ENCODE measurements at regions not wholly inside any gene's neighbourhood (a gene's known extent, or its start where the extent isn't known, plus 50 kb on each side); places are given as distances from the start of the nearest gene placed in this dataset.

DNA sequence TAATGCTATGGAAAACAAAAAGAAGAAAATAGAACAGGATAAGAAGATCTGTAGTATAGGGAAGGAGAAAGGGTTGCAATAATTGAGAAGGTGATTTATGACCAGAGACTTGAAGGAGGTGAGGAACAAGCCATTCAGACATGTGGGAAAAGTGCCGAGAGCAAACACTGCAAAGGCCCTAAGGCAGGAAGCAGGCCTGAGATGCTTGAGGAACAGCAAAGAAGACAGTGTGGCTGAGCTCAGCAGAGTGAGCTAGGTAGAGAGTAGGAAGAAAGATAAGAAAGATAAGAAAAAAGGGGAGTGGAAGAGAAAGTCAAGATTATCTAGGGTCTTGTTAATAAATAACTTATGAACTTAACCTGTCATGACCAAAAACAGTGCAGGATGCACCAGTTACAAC is 671.8 kb downstream of the RPS29 start:
- TF ChIP-seq GABPA (IDR thresholded peaks at IDR 0.05 in 1 of 2, conservative IDR thresholded peaks at IDR 0.05 in 1 of 2) (no peak), HNF4G (IDR thresholded peaks at IDR 0.05) (no peak), SP1 (IDR thresholded peaks at IDR 0.05) (no peak), EGR1 (IDR thresholded peaks at IDR 0.05; ENCODE audit: low read depth in 2 of 2) (no peak), RAD21 (IDR thresholded peaks at IDR 0.05) (no peak), YY1 (IDR thresholded peaks at IDR 0.05) (no peak), FOXA1 (IDR thresholded peaks at IDR 0.05) (no peak), FOXA2 (IDR thresholded peaks at IDR 0.05) (no peak), JUND (IDR thresholded peaks at IDR 0.05) (no peak), NR2F2 (IDR thresholded peaks at IDR 0.05) (no peak), RXRA (IDR thresholded peaks at IDR 0.05) (no peak), TAF1 (conservative IDR thresholded peaks at IDR 0.05) (no peak), HNF4A (conservative IDR thresholded peaks at IDR 0.05) (no peak)
- TF ChIP-seq, protein P1, sequence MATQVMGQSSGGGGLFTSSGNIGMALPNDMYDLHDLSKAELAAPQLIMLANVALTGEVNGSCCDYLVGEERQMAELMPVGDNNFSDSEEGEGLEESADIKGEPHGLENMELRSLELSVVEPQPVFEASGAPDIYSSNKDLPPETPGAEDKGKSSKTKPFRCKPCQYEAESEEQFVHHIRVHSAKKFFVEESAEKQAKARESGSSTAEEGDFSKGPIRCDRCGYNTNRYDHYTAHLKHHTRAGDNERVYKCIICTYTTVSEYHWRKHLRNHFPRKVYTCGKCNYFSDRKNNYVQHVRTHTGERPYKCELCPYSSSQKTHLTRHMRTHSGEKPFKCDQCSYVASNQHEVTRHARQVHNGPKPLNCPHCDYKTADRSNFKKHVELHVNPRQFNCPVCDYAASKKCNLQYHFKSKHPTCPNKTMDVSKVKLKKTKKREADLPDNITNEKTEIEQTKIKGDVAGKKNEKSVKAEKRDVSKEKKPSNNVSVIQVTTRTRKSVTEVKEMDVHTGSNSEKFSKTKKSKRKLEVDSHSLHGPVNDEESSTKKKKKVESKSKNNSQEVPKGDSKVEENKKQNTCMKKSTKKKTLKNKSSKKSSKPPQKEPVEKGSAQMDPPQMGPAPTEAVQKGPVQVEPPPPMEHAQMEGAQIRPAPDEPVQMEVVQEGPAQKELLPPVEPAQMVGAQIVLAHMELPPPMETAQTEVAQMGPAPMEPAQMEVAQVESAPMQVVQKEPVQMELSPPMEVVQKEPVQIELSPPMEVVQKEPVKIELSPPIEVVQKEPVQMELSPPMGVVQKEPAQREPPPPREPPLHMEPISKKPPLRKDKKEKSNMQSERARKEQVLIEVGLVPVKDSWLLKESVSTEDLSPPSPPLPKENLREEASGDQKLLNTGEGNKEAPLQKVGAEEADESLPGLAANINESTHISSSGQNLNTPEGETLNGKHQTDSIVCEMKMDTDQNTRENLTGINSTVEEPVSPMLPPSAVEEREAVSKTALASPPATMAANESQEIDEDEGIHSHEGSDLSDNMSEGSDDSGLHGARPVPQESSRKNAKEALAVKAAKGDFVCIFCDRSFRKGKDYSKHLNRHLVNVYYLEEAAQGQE (IDR thresholded peaks at IDR 0.05): no peak
- TF ChIP-seq, protein P2, sequence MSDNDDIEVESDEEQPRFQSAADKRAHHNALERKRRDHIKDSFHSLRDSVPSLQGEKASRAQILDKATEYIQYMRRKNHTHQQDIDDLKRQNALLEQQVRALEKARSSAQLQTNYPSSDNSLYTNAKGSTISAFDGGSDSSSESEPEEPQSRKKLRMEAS (IDR thresholded peaks at IDR 0.05): no peak
- TF ChIP-seq, protein P3, sequence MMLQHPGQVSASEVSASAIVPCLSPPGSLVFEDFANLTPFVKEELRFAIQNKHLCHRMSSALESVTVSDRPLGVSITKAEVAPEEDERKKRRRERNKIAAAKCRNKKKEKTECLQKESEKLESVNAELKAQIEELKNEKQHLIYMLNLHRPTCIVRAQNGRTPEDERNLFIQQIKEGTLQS (IDR thresholded peaks at IDR 0.05): no peak
- TF ChIP-seq, protein P4, sequence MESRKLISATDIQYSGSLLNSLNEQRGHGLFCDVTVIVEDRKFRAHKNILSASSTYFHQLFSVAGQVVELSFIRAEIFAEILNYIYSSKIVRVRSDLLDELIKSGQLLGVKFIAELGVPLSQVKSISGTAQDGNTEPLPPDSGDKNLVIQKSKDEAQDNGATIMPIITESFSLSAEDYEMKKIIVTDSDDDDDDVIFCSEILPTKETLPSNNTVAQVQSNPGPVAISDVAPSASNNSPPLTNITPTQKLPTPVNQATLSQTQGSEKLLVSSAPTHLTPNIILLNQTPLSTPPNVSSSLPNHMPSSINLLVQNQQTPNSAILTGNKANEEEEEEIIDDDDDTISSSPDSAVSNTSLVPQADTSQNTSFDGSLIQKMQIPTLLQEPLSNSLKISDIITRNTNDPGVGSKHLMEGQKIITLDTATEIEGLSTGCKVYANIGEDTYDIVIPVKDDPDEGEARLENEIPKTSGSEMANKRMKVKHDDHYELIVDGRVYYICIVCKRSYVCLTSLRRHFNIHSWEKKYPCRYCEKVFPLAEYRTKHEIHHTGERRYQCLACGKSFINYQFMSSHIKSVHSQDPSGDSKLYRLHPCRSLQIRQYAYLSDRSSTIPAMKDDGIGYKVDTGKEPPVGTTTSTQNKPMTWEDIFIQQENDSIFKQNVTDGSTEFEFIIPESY (IDR thresholded peaks at IDR 0.05): no peak
- TF ChIP-seq, protein P5, sequence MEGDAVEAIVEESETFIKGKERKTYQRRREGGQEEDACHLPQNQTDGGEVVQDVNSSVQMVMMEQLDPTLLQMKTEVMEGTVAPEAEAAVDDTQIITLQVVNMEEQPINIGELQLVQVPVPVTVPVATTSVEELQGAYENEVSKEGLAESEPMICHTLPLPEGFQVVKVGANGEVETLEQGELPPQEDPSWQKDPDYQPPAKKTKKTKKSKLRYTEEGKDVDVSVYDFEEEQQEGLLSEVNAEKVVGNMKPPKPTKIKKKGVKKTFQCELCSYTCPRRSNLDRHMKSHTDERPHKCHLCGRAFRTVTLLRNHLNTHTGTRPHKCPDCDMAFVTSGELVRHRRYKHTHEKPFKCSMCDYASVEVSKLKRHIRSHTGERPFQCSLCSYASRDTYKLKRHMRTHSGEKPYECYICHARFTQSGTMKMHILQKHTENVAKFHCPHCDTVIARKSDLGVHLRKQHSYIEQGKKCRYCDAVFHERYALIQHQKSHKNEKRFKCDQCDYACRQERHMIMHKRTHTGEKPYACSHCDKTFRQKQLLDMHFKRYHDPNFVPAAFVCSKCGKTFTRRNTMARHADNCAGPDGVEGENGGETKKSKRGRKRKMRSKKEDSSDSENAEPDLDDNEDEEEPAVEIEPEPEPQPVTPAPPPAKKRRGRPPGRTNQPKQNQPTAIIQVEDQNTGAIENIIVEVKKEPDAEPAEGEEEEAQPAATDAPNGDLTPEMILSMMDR (IDR thresholded peaks at IDR 0.05; ENCODE audit: low read depth, low read length, missing input control): no peak
- Histone ChIP-seq H3K9ac (ENCODE audit: low read depth in 1 of 2, low read length in 2 of 2) (no peak overlapping the region), H3K27me3 (ENCODE audit: control insufficient read depth in 4 of 4, insufficient read depth in 4 of 4, low read length in 3 of 4) (no peaks in the 10 kb centered on the region), H3K36me3 (ENCODE audit: control insufficient read depth in 4 of 4, insufficient read depth in 3 of 4, low read depth in 1 of 4, low read length in 3 of 4) (no peaks in the 10 kb centered on the region), H3K4me3 (ENCODE audit: low read depth in 1 of 3, low read length in 3 of 3) (no peak overlapping the region), H3K27ac (ENCODE audit: low read depth in 1 of 2, low read length in 2 of 2) (no peak overlapping the region), H3K4me1 (ENCODE audit: control insufficient read depth in 4 of 4, insufficient read depth in 4 of 4, low read length in 3 of 4) (no peaks in the 10 kb centered on the region), H3K9me3 (ENCODE audit: control insufficient read depth in 4 of 4, low read length in 3 of 4) (no peaks in the 10 kb centered on the region)
- DNase-seq (ENCODE audit: low spot score): no peak
- 70% methylated on average over 1 of the region's 1 CpG for WGBS
